GM12878 (cell line): ENCODE measurements at regions not wholly inside any gene's neighbourhood (a gene's known extent, or its start where the extent isn't known, plus 50 kb on each side); places are given as distances from the start of the nearest gene placed in this dataset.

Source experiments
- ATAC-seq: fragments of 200-7000 bp; cut with Tn5 transposase; 3 replicates; pipeline ENCODE4 v1.9.1; 2020; ENCODE audit warnings: mild to moderate bottlenecking, moderate library complexity
- BruUV-seq: library from RNA; stranded (reverse); fragments of 400-500 nt; replicated peaks from 2 replicates; lab custom pipeline; 2021; lab: Mats Ljungman, UMichigan
- CTCF ChIA-PET: fragments of 300-600 bp; sonication (Branson Sonifier 250); formaldehyde crosslinking; extraction: SDS; loops from one replicate; lab custom pipeline; 2021; ENCODE audit warnings: inconsistent platforms; lab: Yijun Ruan, JAX
- POLR2A ChIA-PET: fragments of 350-600 bp; formaldehyde crosslinking; extraction: SDS; loops from one replicate; lab custom pipeline; 2021; ENCODE audit warnings: inconsistent platforms; lab: Charles Lee
- RAD21 ChIA-PET: fragments of 300-600 bp; sonication (Branson Sonifier 250); formaldehyde crosslinking; loops from one replicate; lab custom pipeline; 2023; ENCODE audit warnings: antibody characterized with exemption; ENCODE audit not compliant: unreplicated experiment; lab: Charles Lee
- SMC1A ChIA-PET: fragments of 300-600 bp; sonication (Branson Sonifier 250); formaldehyde crosslinking; loops from one replicate; lab custom pipeline; 2023; ENCODE audit not compliant: unreplicated experiment, uncharacterized antibody; lab: Charles Lee
- DNase-seq: peaks from one replicate; pipeline ENCODE4 v3.0.0-alpha.2; 2011; ENCODE audit warnings: low read depth, low spot score
- FAIRE-seq: peaks from 3 replicates; lab custom pipeline; 2011; peaks lifted over from hg19 to GRCh38; lab: Jason Lieb, UNC
- H2AFZ ChIP-seq: 2 replicates; pipeline ENCODE4 v1.6.0; 2011; ENCODE audit warnings: low read depth, low read length, control low read depth; ENCODE audit not compliant: control insufficient read depth
- H3K27ac ChIP-seq: 2 replicates; pipeline ENCODE4 v1.5.1; 2011; ENCODE audit warnings: control low read depth; ENCODE audit not compliant: control insufficient read depth, insufficient read depth
- H3K27me3 ChIP-seq, 2 experiments: replicated peaks in 1 of 2; 2 replicates each; pipeline versions ENCODE4 v1.6.0 to v1.6.1; 2011; ENCODE audit warnings: low read length in 1 of 2; ENCODE audit not compliant: control insufficient read depth in 2 of 2, insufficient read depth in 2 of 2
- H3K36me3 ChIP-seq, 2 experiments: 2 replicates each; pipeline ENCODE4 v1.5.1; 2011; ENCODE audit warnings: low read length in 1 of 2; ENCODE audit not compliant: control insufficient read depth in 2 of 2, insufficient read depth in 2 of 2
- H3K4me1 ChIP-seq: 2 replicates; pipeline ENCODE4 v1.6.1; 2011; ENCODE audit warnings: mild to moderate bottlenecking, low read length, moderate library complexity, mixed read lengths; ENCODE audit not compliant: control insufficient read depth, insufficient read depth
- H3K4me2 ChIP-seq: 2 replicates; pipeline ENCODE4 v1.6.0; 2011; ENCODE audit warnings: control low read depth; ENCODE audit not compliant: control insufficient read depth, insufficient read depth
- H3K4me3 ChIP-seq: fragments of 200-600 bp; sonication (generic); 2 replicates; pipeline ENCODE4 v1.5.1; 2016
- H3K79me2 ChIP-seq: 2 replicates; pipeline ENCODE4 v1.6.0; 2011; ENCODE audit warnings: low read length; ENCODE audit not compliant: control insufficient read depth, insufficient read depth
- H3K9ac ChIP-seq: 2 replicates; pipeline ENCODE4 v1.8.0; 2011; ENCODE audit warnings: low read length, control low read depth, mixed read lengths; ENCODE audit not compliant: control insufficient read depth, insufficient read depth
- H3K9me3 ChIP-seq: replicated peaks from 3 replicates; pipeline ENCODE4 v1.5.1; 2011; ENCODE audit warnings: mild to moderate bottlenecking, low read length; ENCODE audit not compliant: control insufficient read depth, insufficient read depth
- H4K20me1 ChIP-seq: 2 replicates; pipeline ENCODE4 v1.6.0; 2011; ENCODE audit not compliant: control insufficient read depth, insufficient read depth
- MLLT1 ChIP-seq: fragments of 450-650 bp; IDR thresholded peaks from 2 replicates; pipeline ENCODE4 v1.6.1; 2016; ENCODE audit warnings: mild to moderate bottlenecking
- ZNF274 ChIP-seq: IDR thresholded peaks from one replicate; pipeline ENCODE4 v1.8.0; 2011; ENCODE audit not compliant: insufficient read length, insufficient read depth
- WGBS: methylation state at CpG from one replicate; pipeline ENCODE4 v1.1.6; 2016; ENCODE audit warnings: low lambda C conversion rate; ENCODE audit not compliant: insufficient replicate concordance, insufficient coverage; ENCODE audit errors: missing lambda C conversion rate; 5-methylcytosine and 5-hydroxymethylcytosine counted together
- in situ Hi-C: fragments of 300-500 bp; cut with MboI; formaldehyde crosslinking; loops from 9 replicates; pipeline ENCODE4 v1.14.3; 2018; ENCODE audit warnings: mixed read lengths
- intact Hi-C: fragments of 100-400 bp; cut with micrococcal nuclease; formaldehyde crosslinking; loops from one replicate; pipeline ENCODE4 v1.14.2; 2022; ENCODE audit not compliant: unreplicated experiment
- TF ChIP-seq, protein P1 (sequence below): fragments of 450-650 bp; IDR thresholded peaks from 2 replicates; pipeline ENCODE4 v1.6.1; 2014; ENCODE audit warnings: mild to moderate bottlenecking
- TF ChIP-seq, protein P2 (sequence below): IDR thresholded peaks from 2 replicates; pipeline ENCODE4 v1.6.1; 2011; ENCODE audit warnings: borderline replicate concordance, low read depth, mild to moderate bottlenecking, moderate library complexity, mixed read lengths, low read length; ENCODE audit not compliant: insufficient read depth; ENCODE audit errors: extremely low read length

- TF ChIP-seq, protein P1, sequence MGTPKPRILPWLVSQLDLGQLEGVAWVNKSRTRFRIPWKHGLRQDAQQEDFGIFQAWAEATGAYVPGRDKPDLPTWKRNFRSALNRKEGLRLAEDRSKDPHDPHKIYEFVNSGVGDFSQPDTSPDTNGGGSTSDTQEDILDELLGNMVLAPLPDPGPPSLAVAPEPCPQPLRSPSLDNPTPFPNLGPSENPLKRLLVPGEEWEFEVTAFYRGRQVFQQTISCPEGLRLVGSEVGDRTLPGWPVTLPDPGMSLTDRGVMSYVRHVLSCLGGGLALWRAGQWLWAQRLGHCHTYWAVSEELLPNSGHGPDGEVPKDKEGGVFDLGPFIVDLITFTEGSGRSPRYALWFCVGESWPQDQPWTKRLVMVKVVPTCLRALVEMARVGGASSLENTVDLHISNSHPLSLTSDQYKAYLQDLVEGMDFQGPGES: no peak
- no peak for TF ChIP-seq MLLT1
Observed at GRCh38 chr3:23108451-23109057, 94.6 kb upstream of the UBE2E2 start (continued).

DNA sequence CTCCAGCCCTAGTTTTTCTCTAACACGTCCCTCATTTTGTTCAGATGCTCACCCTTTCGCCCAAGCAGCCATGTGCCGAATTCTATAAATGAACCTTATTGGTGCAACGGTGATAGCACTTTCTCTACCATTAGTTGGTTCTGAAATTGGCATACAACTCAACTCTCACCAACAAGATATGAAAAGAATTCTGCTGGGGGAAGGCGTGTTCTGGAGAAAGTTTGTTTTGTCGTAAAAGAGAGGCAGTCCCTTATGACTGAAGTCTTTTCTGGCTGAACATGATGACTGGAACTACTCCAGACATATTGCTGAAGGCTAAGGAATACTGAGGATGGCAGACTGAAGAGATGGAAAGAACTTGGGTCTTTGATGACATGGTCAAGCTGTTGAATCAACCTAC, 91.8 kb upstream of the UBE2E2 start:
- DNase-seq (no peak), FAIRE-seq (peak; percentile 49)
- POLR2A ChIA-PET: no interaction called here
- Histone ChIP-seq H3K36me3 (no peaks in the 10 kb centered on the region), H3K4me2 (no peak overlapping the region), H2AFZ (no peak overlapping the region), H3K9ac (no peak overlapping the region), H4K20me1 (no peaks in the 10 kb centered on the region), H3K4me3 (no peak overlapping the region), H3K9me3 (no peaks in the 10 kb centered on the region), H3K79me2 (no peaks in the 10 kb centered on the region), H3K4me1 (no peaks in the 10 kb centered on the region), H3K27ac (no peak overlapping the region), H3K27me3 (no peaks in the 10 kb centered on the region)
- RAD21 ChIA-PET: no interaction called here
- intact Hi-C loops: no loop called here
- SMC1A ChIA-PET: interaction anchor here (1.0 kb wide), 1 partner anchor 443 kb away, joined by 3 read pairs; no protein-coding TSS in a partner anchor
- BruUV-seq: no TSS peak
- CTCF ChIA-PET: interaction anchor here (0.6 kb wide), 1 partner anchor 1042 kb away, joined by 3 read pairs; no protein-coding TSS in a partner anchor
- in situ Hi-C loops: no loop called here
- WGBS: 74% methylated on average over 6 of the region's 6 CpGs
- TF ChIP-seq, protein P2, sequence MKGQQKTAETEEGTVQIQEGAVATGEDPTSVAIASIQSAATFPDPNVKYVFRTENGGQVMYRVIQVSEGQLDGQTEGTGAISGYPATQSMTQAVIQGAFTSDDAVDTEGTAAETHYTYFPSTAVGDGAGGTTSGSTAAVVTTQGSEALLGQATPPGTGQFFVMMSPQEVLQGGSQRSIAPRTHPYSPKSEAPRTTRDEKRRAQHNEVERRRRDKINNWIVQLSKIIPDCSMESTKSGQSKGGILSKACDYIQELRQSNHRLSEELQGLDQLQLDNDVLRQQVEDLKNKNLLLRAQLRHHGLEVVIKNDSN: no peak
- no peak for TF ChIP-seq ZNF274
- TF ChIP-seq, all 136 proteins: peak for 0
- no peak for ATAC-seq
